ENCODE measurements at regions not wholly inside any gene's neighbourhood (a gene's known extent, or its start where the extent isn't known, plus 50 kb on each side); places are given as distances from the start of the nearest gene placed in this dataset.

- TF ChIP-seq CTCF (conservative IDR thresholded peaks at IDR 0.05; ENCODE audit: low read depth in 2 of 2), result no peak
- TF ChIP-seq JUNB (IDR thresholded peaks at IDR 0.05; ENCODE audit: unreplicated experiment), result no peak
- peak; percentile 39; the same call in 1 of the 2 replicates for TF ChIP-seq CREB1 (CRISPR knock-in tag; IDR thresholded peaks at IDR 0.05; ENCODE audit: low read depth)
- no peak for TF ChIP-seq NANOG (IDR thresholded peaks at IDR 0.05; ENCODE audit: borderline replicate concordance)
- TF ChIP-seq POLR2AphosphoS5 (IDR thresholded peaks at IDR 0.05; ENCODE audit: low read depth), result no peak
These were observed 122.3 kb upstream of the TBL1X start for GRCh38 chrX:9342561-9343051.

Data from GM23338 (cell line).